GM19438 (cell line): ENCODE measurements at regions not wholly inside any gene's neighbourhood (a gene's known extent, or its start where the extent isn't known, plus 50 kb on each side); places are given as distances from the start of the nearest gene placed in this dataset.
"Not testable (repeated sequence)": the region's sequence is repeated elsewhere in the genome, so short reads cannot be mapped to it uniquely, and the experiment has no call there.

Source experiments
- ATAC-seq: cut with Tn5 transposase; IDR thresholded peaks from one replicate; pipeline ENCODE4 v1.9.1; 2021; ENCODE audit warnings: low read depth; ENCODE audit not compliant: unreplicated experiment

- no peak for ATAC-seq
Observed at GRCh38 chr4:10281996-10282395, 165.4 kb upstream of the WDR1 start.

GRCh38 chr4:10279261-10279660, 162.7 kb upstream of the WDR1 start:
- no peak for ATAC-seq

GRCh38 chr4:10278071-10278470, 161.5 kb upstream of the WDR1 start:
- ATAC-seq, result no peak

- no peak for ATAC-seq
Observed at GRCh38 chr4:10276152-10276551, 159.6 kb upstream of the WDR1 start.

GRCh38 chr4:10275696-10276095, 159.1 kb upstream of the WDR1 start:
- ATAC-seq, result no peak

GRCh38 chr4:10273030-10273429, 156.4 kb upstream of the WDR1 start:
- no peak for ATAC-seq

GRCh38 chr4:10272511-10272910, 155.9 kb upstream of the WDR1 start:
- no peak for ATAC-seq

GRCh38 chr4:10267066-10267465, 150.5 kb upstream of the WDR1 start:
- ATAC-seq, result no peak

GRCh38 chr4:10260777-10261176, 144.2 kb upstream of the WDR1 start:
- no peak for ATAC-seq

GRCh38 chr4:10259976-10260375, 143.4 kb upstream of the WDR1 start:
- no peak for ATAC-seq

GRCh38 chr4:10256203-10256602, 139.6 kb upstream of the WDR1 start:
- no peak for ATAC-seq

GRCh38 chr4:10253765-10254164, 137.2 kb upstream of the WDR1 start:
- ATAC-seq, result no peak

GRCh38 chr4:10245751-10246150, 129.2 kb upstream of the WDR1 start:
- ATAC-seq, result no peak

GRCh38 chr4:10243856-10244255, 127.3 kb upstream of the WDR1 start:
- no peak for ATAC-seq

- no peak for ATAC-seq
Observed at GRCh38 chr4:10240691-10241090, 124.1 kb upstream of the WDR1 start.

- ATAC-seq, result no peak
Observed at GRCh38 chr4:10239982-10240654, 123.5 kb upstream of the WDR1 start.

GRCh38 chr4:10237131-10237530, 120.5 kb upstream of the WDR1 start:
- ATAC-seq, result no peak

GRCh38 chr4:10232114-10232513, 115.5 kb upstream of the WDR1 start:
- ATAC-seq, result no peak

GRCh38 chr4:10226756-10227155, 110.2 kb upstream of the WDR1 start:
- ATAC-seq, result no peak

GRCh38 chr4:10225096-10225495, 108.5 kb upstream of the WDR1 start:
- no peak for ATAC-seq

- no peak for ATAC-seq
Observed at GRCh38 chr4:10223782-10224181, 107.2 kb upstream of the WDR1 start.

- ATAC-seq, result not testable (repeated sequence)
Observed at GRCh38 chr4:10213481-10213880, 96.9 kb upstream of the WDR1 start.

GRCh38 chr4:10212901-10213300, 96.3 kb upstream of the WDR1 start:
- no peak for ATAC-seq
